SK-N-MC (cell line): ENCODE measurements at regions not wholly inside any gene's neighbourhood (a gene's known extent, or its start where the extent isn't known, plus 50 kb on each side); places are given as distances from the start of the nearest gene placed in this dataset.
"Not testable (repeated sequence)": the region's sequence is repeated elsewhere in the genome, so short reads cannot be mapped to it uniquely, and the experiment has no call there.

Source experiments
- DNase-seq: peaks from one replicate; pipeline ENCODE4 v3.0.0-alpha.2; 2011; ENCODE audit warnings: low read depth, low spot score
- H3K27ac ChIP-seq: fragments of 200-600 bp; sonication (generic); 2 replicates; pipeline ENCODE4 v1.5.1; 2016; ENCODE audit warnings: mixed run types
- H3K36me3 ChIP-seq: fragments of 200-600 bp; sonication (generic); 2 replicates; pipeline ENCODE4 v1.6.1; 2017; ENCODE audit warnings: antibody characterized with exemption, low read length, mixed read lengths; ENCODE audit not compliant: insufficient read depth
- H3K4me3 ChIP-seq: fragments of 200-600 bp; sonication (generic); 2 replicates; pipeline ENCODE4 v1.5.1; 2016
- H3K9ac ChIP-seq: fragments of 200-600 bp; sonication (generic); 2 replicates; pipeline ENCODE4 v1.8.0; 2017; ENCODE audit warnings: mixed run types, mixed read lengths; ENCODE audit not compliant: insufficient read length
- H3K9me3 ChIP-seq: fragments of 200-600 bp; sonication (generic); 2 replicates; pipeline ENCODE4 v1.6.1; 2017; ENCODE audit warnings: low read depth, mild to moderate bottlenecking, antibody characterized with exemption, low read length, moderate library complexity, mixed read lengths
- EZH2 ChIP-seq: fragments of 200-600 bp; sonication (generic); IDR thresholded peaks from one replicate; pipeline ENCODE4 v1.6.1; 2017; ENCODE audit warnings: antibody characterized with exemption
- FOXP2 ChIP-seq: optimal IDR thresholded peaks from 2 replicates; pipeline ENCODE3; 2011; ENCODE audit warnings: mild to moderate bottlenecking, moderate library complexity; ENCODE audit not compliant: insufficient read depth; ENCODE audit errors: extremely low read length, control extremely low read depth
- POLR2AphosphoS5 ChIP-seq: IDR thresholded peaks from 2 replicates; pipeline ENCODE4 v1.6.1; 2012; ENCODE audit warnings: mild to moderate bottlenecking, low read depth, low read length, borderline replicate concordance

DNA sequence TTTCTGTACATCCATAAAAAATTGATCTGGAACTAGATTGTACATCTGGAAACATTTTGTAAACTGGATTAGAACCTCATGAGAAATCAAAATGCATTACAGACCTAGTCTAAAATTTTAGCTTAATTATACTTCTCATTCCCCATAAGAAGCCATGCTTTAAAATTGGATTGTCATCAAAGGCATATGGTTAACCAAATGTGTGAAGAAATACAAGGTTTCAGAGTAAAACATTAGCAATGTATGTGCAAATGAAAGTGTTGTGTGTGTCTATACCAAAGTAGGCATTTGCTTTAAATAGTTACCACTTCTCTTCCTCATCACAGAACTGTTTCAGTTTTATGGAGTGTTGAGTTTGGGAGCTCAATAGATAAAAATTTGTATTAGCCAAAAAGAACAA is 968.7 kb downstream of the EPHA3 start:
- Histone ChIP-seq H3K27ac (no peak overlapping the region), H3K36me3 (no peaks in the 10 kb centered on the region), H3K4me3 (no peak overlapping the region), H3K9me3 (no peaks in the 10 kb centered on the region), H3K9ac (no peak overlapping the region)
- TF ChIP-seq EZH2, result no peak
- no peak for TF ChIP-seq POLR2AphosphoS5
- TF ChIP-seq FOXP2, result no peak
- no peak for DNase-seq

DNA sequence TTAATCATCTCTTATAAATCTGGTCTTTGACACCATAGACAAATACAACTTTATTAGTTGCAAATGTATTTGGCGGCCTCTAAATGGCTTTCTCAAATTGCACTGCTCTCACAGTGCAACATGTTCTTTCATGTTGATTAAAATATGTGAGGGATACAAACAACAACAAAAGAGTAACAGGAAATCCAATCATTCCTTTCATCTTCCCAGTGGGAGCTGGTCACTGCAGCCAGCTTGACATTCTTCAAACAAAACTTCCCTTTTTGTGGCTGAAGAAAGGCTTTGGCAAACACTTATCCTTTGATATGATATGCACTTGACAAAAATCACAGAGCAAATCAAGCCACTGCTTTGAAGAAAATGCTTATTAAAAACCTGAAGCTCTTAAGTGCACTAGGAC is 973.6 kb downstream of the EPHA3 start:
- no peak for TF ChIP-seq POLR2AphosphoS5
- TF ChIP-seq EZH2, result no peak
- no peak for TF ChIP-seq FOXP2
- no peak overlapping the region for H3K4me3 ChIP-seq
- no peaks in the 10 kb centered on the region for H3K36me3 ChIP-seq
- DNase-seq, result no peak
- H3K9ac ChIP-seq, result no peak overlapping the region
- H3K27ac ChIP-seq, result no peak overlapping the region
- H3K9me3 ChIP-seq, result no peaks in the 10 kb centered on the region

DNA sequence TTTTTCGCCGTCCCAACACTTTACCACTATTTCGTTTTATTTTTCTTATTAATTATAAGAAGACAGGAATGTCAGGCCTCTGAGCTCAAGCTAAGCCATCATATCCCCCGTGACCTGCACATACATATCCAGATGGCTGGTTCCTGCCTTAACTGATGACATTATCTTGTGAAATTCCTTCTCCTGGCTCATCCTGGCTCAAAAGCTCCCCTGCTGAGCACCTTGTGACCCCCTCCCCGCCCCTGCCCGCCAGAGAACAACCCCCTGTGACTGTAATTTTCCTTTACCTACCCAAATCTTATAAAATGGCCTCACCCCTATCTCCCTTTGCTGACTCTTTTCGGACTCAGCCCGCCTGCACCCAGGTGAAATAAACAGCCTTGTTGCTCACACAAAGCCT is 978.9 kb downstream of the EPHA3 start:
- not testable (repeated sequence) for DNase-seq, H3K9me3 ChIP-seq, H3K9ac ChIP-seq, H3K4me3 ChIP-seq, H3K27ac ChIP-seq, H3K36me3 ChIP-seq

DNA sequence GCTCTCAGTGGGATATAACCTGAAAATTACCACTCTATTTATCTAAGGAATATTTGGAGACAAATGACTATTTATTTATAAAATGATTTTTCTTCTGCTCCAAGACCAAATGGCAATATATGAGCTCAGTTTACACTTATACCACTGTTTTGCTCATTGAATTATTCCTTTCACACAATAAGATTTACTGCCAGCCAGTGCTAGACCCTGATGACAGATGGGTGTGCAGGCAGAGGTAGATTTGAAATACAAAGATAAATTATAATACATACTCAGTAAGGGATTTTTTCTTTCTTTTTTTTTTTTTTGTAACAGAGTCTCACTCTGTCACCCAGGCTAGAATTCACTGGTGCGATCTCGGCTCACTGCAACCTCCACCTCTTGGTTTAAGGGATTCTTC is 980.3 kb downstream of the EPHA3 start:
- no peak for DNase-seq
- H3K9me3 ChIP-seq, result no peaks in the 10 kb centered on the region
- H3K36me3 ChIP-seq, result no peaks in the 10 kb centered on the region
- no peak overlapping the region for H3K9ac ChIP-seq
- no peak overlapping the region for H3K4me3 ChIP-seq
- no peak overlapping the region for H3K27ac ChIP-seq
- TF ChIP-seq FOXP2 (no peak), POLR2AphosphoS5 (no peak), EZH2 (no peak)

DNA sequence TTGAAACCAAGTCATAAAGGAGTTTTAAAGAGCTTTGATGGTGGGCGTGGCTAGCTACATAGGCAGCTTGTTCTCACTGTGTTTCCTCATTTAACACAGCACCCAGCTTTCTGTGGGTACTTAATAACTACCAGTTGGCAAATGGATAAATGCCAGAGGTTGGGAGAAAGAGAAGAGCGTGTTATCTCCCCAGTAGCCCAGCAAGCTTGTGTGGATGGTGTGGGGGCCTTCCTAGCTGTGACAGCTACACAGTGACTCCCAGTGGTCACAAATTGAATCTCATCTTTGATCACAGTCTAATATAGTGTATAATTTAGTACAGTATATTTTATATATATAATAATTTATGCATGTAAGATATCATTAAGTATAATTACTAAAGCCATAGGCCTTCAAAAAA is 984.1 kb downstream of the EPHA3 start:
- peak overlapping the region; percentile 61 for H3K4me3 ChIP-seq
- TF ChIP-seq EZH2, result no peak
- peak; percentile 22 for TF ChIP-seq FOXP2
- DNase-seq, result peak; percentile 97
- peak overlapping the region; percentile 39 for H3K9ac ChIP-seq
- H3K9me3 ChIP-seq, result no peaks in the 10 kb centered on the region
- H3K36me3 ChIP-seq, result no peaks in the 10 kb centered on the region
- peak overlapping the region; percentile 83 for H3K27ac ChIP-seq

DNA sequence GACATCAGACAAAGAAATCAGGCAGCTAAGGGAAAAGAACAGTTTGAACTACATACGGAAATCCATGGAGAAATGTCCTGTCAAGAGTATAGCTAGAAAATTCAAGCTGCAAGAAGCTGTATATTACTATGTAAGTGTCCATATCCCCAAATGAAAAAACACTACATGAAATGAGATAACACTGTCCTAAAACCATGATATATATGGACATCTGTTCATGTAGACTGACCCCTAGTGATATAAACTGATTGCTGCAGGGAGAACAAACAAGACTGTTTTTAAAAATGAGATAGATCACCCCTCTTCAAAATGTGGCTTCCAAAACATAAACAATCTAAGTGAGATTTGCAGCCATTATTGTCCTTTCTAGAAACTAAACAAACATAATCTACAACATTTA is 985.6 kb downstream of the EPHA3 start:
- Histone ChIP-seq H3K27ac (peak overlapping the region; percentile 83; the same call in 1 of the 2 replicates), H3K9ac (peak overlapping the region; percentile 51), H3K9me3 (no peaks in the 10 kb centered on the region), H3K4me3 (no peak overlapping the region), H3K36me3 (no peaks in the 10 kb centered on the region)
- no peak for DNase-seq
- no peak for TF ChIP-seq EZH2
- no peak for TF ChIP-seq FOXP2
- TF ChIP-seq POLR2AphosphoS5, result no peak

DNA sequence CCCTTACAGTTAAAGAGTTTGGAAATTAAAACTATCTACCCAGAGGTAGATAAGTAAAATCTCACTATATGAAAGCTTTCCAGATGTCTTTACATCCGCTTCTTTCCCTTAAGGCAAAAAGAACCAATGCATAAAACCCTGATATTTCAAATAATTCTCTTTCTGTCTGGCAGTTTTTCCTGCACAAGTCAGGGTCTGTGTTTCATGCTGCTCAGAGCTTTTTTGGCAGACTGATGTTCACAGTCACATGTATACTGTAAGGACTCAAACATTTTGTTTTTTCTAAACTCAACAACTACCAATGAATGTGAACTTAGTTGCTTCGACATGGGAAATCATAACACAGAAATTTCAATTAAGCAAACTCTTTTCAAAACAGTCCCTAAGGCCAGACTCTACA is 988.4 kb downstream of the EPHA3 start:
- no peak overlapping the region for H3K9ac ChIP-seq
- no peaks in the 10 kb centered on the region for H3K9me3 ChIP-seq
- H3K27ac ChIP-seq, result peak overlapping the region; percentile 44
- no peak for TF ChIP-seq POLR2AphosphoS5
- no peak for TF ChIP-seq EZH2
- no peak for TF ChIP-seq FOXP2
- no peak for DNase-seq
- no peaks in the 10 kb centered on the region for H3K36me3 ChIP-seq
- H3K4me3 ChIP-seq, result no peak overlapping the region

DNA sequence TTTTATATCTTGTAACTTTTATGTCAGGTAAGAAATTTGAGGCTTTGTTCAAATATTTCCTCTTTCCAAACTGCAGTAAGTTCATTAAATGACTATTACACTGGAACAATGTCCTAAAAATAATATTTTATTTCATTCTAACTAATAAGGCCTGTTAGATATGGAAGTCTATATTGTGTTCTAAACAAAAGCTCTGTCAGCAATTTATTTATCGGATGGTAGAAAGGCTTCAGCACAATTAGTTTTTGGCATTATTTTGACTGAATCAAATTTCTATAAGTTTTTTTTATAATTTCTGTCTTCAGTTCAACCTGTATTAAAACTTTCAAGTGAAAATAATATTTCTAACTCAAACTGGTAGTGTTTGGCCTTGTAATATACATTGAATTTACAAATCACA is 992.1 kb downstream of the EPHA3 start:
- Histone ChIP-seq H3K9ac (no peak overlapping the region), H3K9me3 (no peaks in the 10 kb centered on the region), H3K36me3 (no peaks in the 10 kb centered on the region), H3K27ac (no peak overlapping the region), H3K4me3 (no peak overlapping the region)
- TF ChIP-seq POLR2AphosphoS5, result no peak
- no peak for TF ChIP-seq EZH2
- TF ChIP-seq FOXP2, result no peak
- DNase-seq, result no peak

DNA sequence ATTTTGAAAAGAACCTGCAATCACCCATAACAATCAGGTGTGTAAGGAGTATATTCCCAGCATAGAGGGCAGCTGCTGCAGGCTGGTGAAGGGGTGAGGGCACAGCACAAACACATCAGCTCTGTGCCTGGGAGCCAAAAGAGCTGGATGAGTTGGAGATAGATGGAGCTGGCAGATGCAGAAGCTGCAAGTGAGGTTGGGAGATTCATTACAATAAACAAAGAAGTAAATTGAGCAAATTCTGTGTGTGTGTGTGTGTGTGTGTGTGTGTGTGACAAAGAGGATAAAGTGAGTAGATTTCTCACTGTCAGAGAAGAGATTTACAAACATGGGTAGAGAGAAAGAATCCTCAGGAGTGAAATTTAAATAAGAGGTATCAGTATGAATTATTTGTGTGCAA is 994.7 kb downstream of the EPHA3 start:
- Histone ChIP-seq H3K9me3 (no peaks in the 10 kb centered on the region), H3K9ac (no peak overlapping the region), H3K4me3 (no peak overlapping the region), H3K36me3 (no peaks in the 10 kb centered on the region), H3K27ac (no peak overlapping the region)
- TF ChIP-seq FOXP2, result no peak
- no peak for TF ChIP-seq EZH2
- TF ChIP-seq POLR2AphosphoS5, result no peak
- DNase-seq, result no peak
